ENCODE measurements at regions not wholly inside any gene's neighbourhood (a gene's known extent, or its start where the extent isn't known, plus 50 kb on each side); places are given as distances from the start of the nearest gene placed in this dataset.
"Not testable (repeated sequence)": the region's sequence is repeated elsewhere in the genome, so short reads cannot be mapped to it uniquely, and the experiment has no call there.

- CTCF ChIA-PET (ENCODE audit: low intra/inter-chr PET ratio, low total read pairs); H3K4me3 ChIP-seq (replicated peaks in 1 of 3; ENCODE audit: insufficient read depth in 1 of 3, low read depth in 2 of 3, low read length in 3 of 3); POLR2A ChIA-PET; in situ Hi-C loops (cut with HindIII; ENCODE audit: extremely low pct_ligation_motif_present, low pct_unique_long_range_greater_than_20kb); ATAC-seq; H4K20me1 ChIP-seq (ENCODE audit: insufficient read depth, low read length); H3K79me2 ChIP-seq (ENCODE audit: insufficient read depth, low read length); H3K9me3 ChIP-seq (ENCODE audit: low read length); DNase-seq (ENCODE audit: low spot score); H3K4me1 ChIP-seq (ENCODE audit: insufficient read depth, low read length); H3K4me2 ChIP-seq (ENCODE audit: low read depth, low read length); H2AFZ ChIP-seq (ENCODE audit: low read length); FAIRE-seq; H3K27ac ChIP-seq (ENCODE audit: extremely low read length, insufficient read depth, low read length); H3K9ac ChIP-seq (ENCODE audit: insufficient read depth, low read depth, low read length); intact Hi-C loops (cut with micrococcal nuclease; ENCODE audit: unreplicated experiment); BruUV-seq (replicated peaks); H3K36me3 ChIP-seq (replicated peaks in 1 of 2; ENCODE audit: control insufficient read depth in 1 of 2, insufficient read depth in 2 of 2, low read length in 2 of 2); H3K27me3 ChIP-seq (ENCODE audit: control insufficient read depth in 1 of 2, insufficient read depth in 2 of 2, low read length in 2 of 2): not testable (repeated sequence)
- 43% methylated on average over 1 of the region's 5 CpGs for WGBS (ENCODE audit: low lambda C conversion rate)
Observed at GRCh38 chr11:71767016-71767415, 66.0 kb upstream of the DEFB108B start.

GRCh38 chr11:71772193-71772592 lies 60.8 kb upstream of the DEFB108B start:
- WGBS (ENCODE audit: low lambda C conversion rate), result 73% methylated on average over 11 of the region's 12 CpGs

GRCh38 chr11:71774603-71775222 lies 58.3 kb upstream of the DEFB108B start:
- ChIA-PET POLR2A (interaction anchor here (1.3 kb wide), 1 partner anchor 12 kb away, joined by 3 read pairs; no protein-coding TSS in a partner anchor), CTCF (ENCODE audit: low intra/inter-chr PET ratio, low total read pairs) (no interaction called here)
- no peak overlapping the region for H3K9ac ChIP-seq (ENCODE audit: insufficient read depth, low read depth, low read length)
- no peak overlapping the region for H2AFZ ChIP-seq (ENCODE audit: low read length)
- FAIRE-seq (no peak), DNase-seq (ENCODE audit: low spot score) (no peak), ATAC-seq (no peak)
- in situ Hi-C loops (cut with HindIII; ENCODE audit: extremely low pct_ligation_motif_present, low pct_unique_long_range_greater_than_20kb), result no loop called here
- no TSS peak for BruUV-seq (replicated peaks)
- no peak overlapping the region for H3K4me3 ChIP-seq (replicated peaks in 1 of 3; ENCODE audit: insufficient read depth in 1 of 3, low read depth in 2 of 3, low read length in 3 of 3)
- no peaks in the 10 kb centered on the region for H3K9me3 ChIP-seq (ENCODE audit: low read length)
- no peaks in the 10 kb centered on the region for H4K20me1 ChIP-seq (ENCODE audit: insufficient read depth, low read length)
- H3K79me2 ChIP-seq (ENCODE audit: insufficient read depth, low read length), result no peaks in the 10 kb centered on the region
- no peak overlapping the region for H3K27ac ChIP-seq (ENCODE audit: extremely low read length, insufficient read depth, low read length)
- no peak overlapping the region for H3K4me2 ChIP-seq (ENCODE audit: low read depth, low read length)
- intact Hi-C loops (cut with micrococcal nuclease; ENCODE audit: unreplicated experiment), result no loop called here
- WGBS (ENCODE audit: low lambda C conversion rate), result 91% methylated on average over 17 of the region's 30 CpGs
- H3K27me3 ChIP-seq (ENCODE audit: control insufficient read depth in 1 of 2, insufficient read depth in 2 of 2, low read length in 2 of 2), result no peaks in the 10 kb centered on the region
- H3K4me1 ChIP-seq (ENCODE audit: insufficient read depth, low read length), result no peaks in the 10 kb centered on the region
- no peaks in the 10 kb centered on the region for H3K36me3 ChIP-seq (replicated peaks in 1 of 2; ENCODE audit: control insufficient read depth in 1 of 2, insufficient read depth in 2 of 2, low read length in 2 of 2)
- TF ChIP-seq ZNF264 (CRISPR knock-in tag; IDR thresholded peaks at IDR 0.05) (no peak), ZBTB33 (CRISPR knock-in tag; IDR thresholded peaks at IDR 0.05) (no peak), ZNF230 (CRISPR knock-in tag; IDR thresholded peaks at IDR 0.05) (no peak), ZFP41 (CRISPR knock-in tag; IDR thresholded peaks at IDR 0.05; ENCODE audit: borderline replicate concordance) (no peak), CEBPG (CRISPR knock-in tag; IDR thresholded peaks at IDR 0.05) (no peak), ZBTB3 (CRISPR knock-in tag; IDR thresholded peaks at IDR 0.05; ENCODE audit: borderline replicate concordance, low read depth) (no peak), ZNF713 (CRISPR knock-in tag; IDR thresholded peaks at IDR 0.05) (no peak), CENPBD1 (CRISPR knock-in tag; IDR thresholded peaks at IDR 0.05; ENCODE audit: borderline replicate concordance, low read depth) (no peak), PLRG1 (conservative IDR thresholded peaks at IDR 0.05) (no peak), ZNF841 (CRISPR knock-in tag; IDR thresholded peaks at IDR 0.05; ENCODE audit: borderline replicate concordance) (no peak)

More at GRCh38 chr11:71772193-71772592, 60.8 kb upstream of the DEFB108B start:
- H3K27ac ChIP-seq (ENCODE audit: extremely low read length, insufficient read depth, low read length); H3K4me3 ChIP-seq (replicated peaks in 1 of 3; ENCODE audit: insufficient read depth in 1 of 3, low read depth in 2 of 3, low read length in 3 of 3); DNase-seq (ENCODE audit: low spot score); H3K36me3 ChIP-seq (replicated peaks in 1 of 2; ENCODE audit: control insufficient read depth in 1 of 2, insufficient read depth in 2 of 2, low read length in 2 of 2); intact Hi-C loops (cut with micrococcal nuclease; ENCODE audit: unreplicated experiment); ATAC-seq; H2AFZ ChIP-seq (ENCODE audit: low read length); H3K9ac ChIP-seq (ENCODE audit: insufficient read depth, low read depth, low read length); H3K79me2 ChIP-seq (ENCODE audit: insufficient read depth, low read length); H3K4me2 ChIP-seq (ENCODE audit: low read depth, low read length); H3K27me3 ChIP-seq (ENCODE audit: control insufficient read depth in 1 of 2, insufficient read depth in 2 of 2, low read length in 2 of 2); CTCF ChIA-PET (ENCODE audit: low intra/inter-chr PET ratio, low total read pairs); FAIRE-seq; H4K20me1 ChIP-seq (ENCODE audit: insufficient read depth, low read length); H3K9me3 ChIP-seq (ENCODE audit: low read length); BruUV-seq (replicated peaks); POLR2A ChIA-PET; H3K4me1 ChIP-seq (ENCODE audit: insufficient read depth, low read length); in situ Hi-C loops (cut with HindIII; ENCODE audit: extremely low pct_ligation_motif_present, low pct_unique_long_range_greater_than_20kb): not testable (repeated sequence)

All from HepG2 (cell line).